ENCODE measurements at regions not wholly inside any gene's neighbourhood (a gene's known extent, or its start where the extent isn't known, plus 50 kb on each side); places are given as distances from the start of the nearest gene placed in this dataset.

- TF ChIP-seq CTCF (IDR thresholded peaks at IDR 0.05) (no peak), POLR2A (IDR thresholded peaks at IDR 0.05) (no peak)
Observed at GRCh38 chr6:159479146-159479545, 213.9 kb downstream of the SOD2 start.
